DMS53 treated with DMSO at 0.1 percent for 48 hours (cell line): ENCODE measurements at regions not wholly inside any gene's neighbourhood (a gene's known extent, or its start where the extent isn't known, plus 50 kb on each side); places are given as distances from the start of the nearest gene placed in this dataset.

Experiments used
- DNase-seq: peaks from one replicate; lab custom pipeline; 2025; ENCODE audit not compliant: unreplicated experiment; lab: John Stamatoyannopoulos, UW

- no peak for DNase-seq
These were observed 590.3 kb upstream of the GOT2 start for GRCh38 chr16:59324462-59324861.

- DNase-seq = no peak
These were observed 586.5 kb upstream of the GOT2 start for GRCh38 chr16:59320657-59321056.

- DNase-seq = no peak
These were observed 585.8 kb upstream of the GOT2 start for GRCh38 chr16:59319871-59320270.

GRCh38 chr16:59305850-59306249 lies 571.7 kb upstream of the GOT2 start:
- no peak for DNase-seq

- DNase-seq = no peak
These were observed 562.8 kb upstream of the GOT2 start for GRCh38 chr16:59296888-59297287.

GRCh38 chr16:59295993-59296736 lies 562.0 kb upstream of the GOT2 start:
- no peak for DNase-seq

GRCh38 chr16:59295474-59295873 lies 561.4 kb upstream of the GOT2 start:
- DNase-seq = no peak

GRCh38 chr16:59290718-59291117 lies 556.6 kb upstream of the GOT2 start:
- DNase-seq = no peak

- no peak for DNase-seq
These were observed 555.0 kb upstream of the GOT2 start for GRCh38 chr16:59289151-59289550.

- no peak for DNase-seq
These were observed 540.0 kb upstream of the GOT2 start for GRCh38 chr16:59274141-59274540.

GRCh38 chr16:59263955-59264354 lies 529.8 kb upstream of the GOT2 start:
- no peak for DNase-seq

- no peak for DNase-seq
These were observed 526.8 kb upstream of the GOT2 start for GRCh38 chr16:59260892-59261291.

- DNase-seq = no peak
These were observed 525.8 kb upstream of the GOT2 start for GRCh38 chr16:59259950-59260319.

GRCh38 chr16:59259074-59259949 lies 525.2 kb upstream of the GOT2 start:
- DNase-seq = no peak

GRCh38 chr16:59252317-59252716 lies 518.2 kb upstream of the GOT2 start:
- DNase-seq = no peak

GRCh38 chr16:59249011-59249410 lies 514.9 kb upstream of the GOT2 start:
- DNase-seq = no peak

GRCh38 chr16:59242556-59242955 lies 508.4 kb upstream of the GOT2 start:
- DNase-seq = no peak

- DNase-seq = no peak
These were observed 504.1 kb upstream of the GOT2 start for GRCh38 chr16:59238246-59238645.

- no peak for DNase-seq
These were observed 502.8 kb upstream of the GOT2 start for GRCh38 chr16:59236804-59237458.

GRCh38 chr16:59224401-59224800 lies 490.3 kb upstream of the GOT2 start:
- no peak for DNase-seq

GRCh38 chr16:59220011-59220410 lies 485.9 kb upstream of the GOT2 start:
- DNase-seq = no peak

- no peak for DNase-seq
These were observed 482.2 kb upstream of the GOT2 start for GRCh38 chr16:59216291-59216690.
